IPS-20b (cell line): ENCODE measurements at regions not wholly inside any gene's neighbourhood (a gene's known extent, or its start where the extent isn't known, plus 50 kb on each side); places are given as distances from the start of the nearest gene placed in this dataset.
"Not testable (repeated sequence)": the region's sequence is repeated elsewhere in the genome, so short reads cannot be mapped to it uniquely, and the experiment has no call there.

ENCODE experiments used
- H3K27ac ChIP-seq: one replicate; pipeline ENCODE4 v1.5.1; 2013; ENCODE audit warnings: low read length
- H3K27me3 ChIP-seq: 2 replicates; pipeline ENCODE4 v1.6.1; 2013; ENCODE audit warnings: mild to moderate bottlenecking, low read length, inconsistent platforms; ENCODE audit not compliant: insufficient read depth
- H3K36me3 ChIP-seq: 2 replicates; pipeline ENCODE4 v1.6.1; 2013; ENCODE audit warnings: low read depth, mild to moderate bottlenecking, inconsistent platforms, low read length, moderate library complexity; ENCODE audit not compliant: insufficient read depth
- H3K4me1 ChIP-seq: 2 replicates; pipeline ENCODE4 v1.6.1; 2013; ENCODE audit warnings: mild to moderate bottlenecking, control low read depth, inconsistent platforms, low read length, moderate library complexity; ENCODE audit not compliant: insufficient read depth
- H3K4me3 ChIP-seq: 2 replicates; pipeline ENCODE4 v1.5.1; 2013; ENCODE audit warnings: mild to moderate bottlenecking, low read length, inconsistent platforms
- H3K9ac ChIP-seq: 2 replicates; pipeline ENCODE4 v1.6.1; 2013; ENCODE audit warnings: low read depth, mild to moderate bottlenecking, inconsistent platforms, low read length, moderate library complexity
- H3K9me3 ChIP-seq: 2 replicates; pipeline ENCODE4 v1.6.1; 2013; ENCODE audit warnings: mild to moderate bottlenecking, low read depth, low read length, inconsistent platforms; ENCODE audit not compliant: insufficient read depth

DNA sequence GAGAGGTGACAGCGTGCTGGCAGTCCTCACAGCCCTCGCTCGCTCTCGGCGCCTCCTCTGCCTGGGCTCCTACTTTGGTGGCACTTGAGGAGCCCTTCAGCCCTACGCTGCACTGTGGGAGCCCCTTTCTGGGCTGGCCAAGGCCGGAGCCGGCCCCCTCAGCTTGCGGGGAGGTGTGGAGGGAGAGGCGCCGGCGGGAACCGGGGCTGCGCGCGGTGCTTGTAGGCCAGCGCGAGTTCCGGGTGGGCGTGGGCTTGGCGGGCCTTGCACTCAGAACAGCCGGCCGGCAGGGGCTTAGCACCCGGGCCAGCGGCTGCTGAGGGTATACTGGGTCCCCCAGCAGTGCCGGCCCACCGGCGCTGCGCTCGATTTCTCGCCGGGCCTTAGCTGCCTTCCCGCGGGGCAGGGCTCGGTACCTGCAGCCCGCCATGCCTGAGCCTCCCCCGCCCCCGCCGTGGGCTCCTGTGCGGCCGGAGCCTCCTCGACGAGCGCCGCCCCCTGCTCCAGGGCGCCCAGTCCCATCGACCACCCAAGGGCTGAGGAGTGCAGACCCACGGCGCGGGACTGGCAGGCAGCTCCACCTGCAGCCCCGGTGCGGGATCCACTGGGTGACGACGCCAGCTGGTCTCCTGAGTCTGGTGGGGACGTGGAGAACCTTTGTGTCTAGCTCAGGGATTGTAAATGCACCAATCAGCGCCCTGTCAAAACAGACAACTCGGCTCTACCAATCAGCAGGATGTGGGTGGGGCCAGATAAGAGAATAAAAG, 661.0 kb downstream of the ETNK1 start:
- not testable (repeated sequence) for H3K36me3 ChIP-seq, H3K4me3 ChIP-seq, H3K27ac ChIP-seq, H3K4me1 ChIP-seq, H3K9ac ChIP-seq, H3K27me3 ChIP-seq, H3K9me3 ChIP-seq

GRCh38 chr12:23290627-23291330, 658.7 kb downstream of the SOX5 start:
- Histone ChIP-seq H3K36me3 (no peaks in the 10 kb centered on the region), H3K27ac (no peak overlapping the region), H3K4me3 (no peak overlapping the region), H3K4me1 (no peaks in the 10 kb centered on the region), H3K9me3 (no peaks in the 10 kb centered on the region), H3K27me3 (no peaks in the 10 kb centered on the region), H3K9ac (no peak overlapping the region)

GRCh38 chr12:23303220-23303619, 646.2 kb downstream of the SOX5 start:
- H3K27ac ChIP-seq = no peak overlapping the region
- H3K4me1 ChIP-seq = no peaks in the 10 kb centered on the region
- H3K36me3 ChIP-seq = no peaks in the 10 kb centered on the region
- no peak overlapping the region for H3K9ac ChIP-seq
- H3K27me3 ChIP-seq = no peaks in the 10 kb centered on the region
- no peak overlapping the region for H3K4me3 ChIP-seq
- H3K9me3 ChIP-seq = no peaks in the 10 kb centered on the region

GRCh38 chr12:23303821-23304220, 645.6 kb downstream of the SOX5 start:
- Histone ChIP-seq H3K27me3 (no peaks in the 10 kb centered on the region), H3K27ac (no peak overlapping the region), H3K9me3 (no peaks in the 10 kb centered on the region), H3K4me3 (no peak overlapping the region), H3K4me1 (no peaks in the 10 kb centered on the region), H3K36me3 (no peaks in the 10 kb centered on the region), H3K9ac (no peak overlapping the region)

DNA sequence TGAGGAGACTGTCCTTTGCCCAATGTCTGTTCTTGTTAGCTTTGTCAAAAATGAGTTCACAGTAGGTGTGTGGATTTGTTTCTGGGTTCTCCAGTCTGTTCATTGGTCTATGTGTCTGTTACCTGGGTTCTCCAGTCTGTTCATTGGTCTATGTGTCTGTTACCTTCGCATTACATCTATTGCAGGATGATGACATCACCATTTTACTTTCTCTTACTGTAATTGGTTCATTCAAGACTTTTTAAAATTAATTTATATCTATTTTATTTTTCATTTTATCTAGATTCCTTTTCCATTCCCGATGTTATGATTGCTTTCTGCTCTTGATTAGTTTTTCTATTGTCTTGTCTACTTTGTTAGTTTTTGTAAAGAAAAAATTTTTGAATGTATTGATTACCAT, 615.5 kb downstream of the SOX5 start:
- H3K9me3 ChIP-seq = no peaks in the 10 kb centered on the region
- H3K4me3 ChIP-seq = no peak overlapping the region
- H3K27me3 ChIP-seq = no peaks in the 10 kb centered on the region

GRCh38 chr12:23335593-23335992, 613.9 kb downstream of the SOX5 start:
- no peak overlapping the region for H3K27ac ChIP-seq
- no peak overlapping the region for H3K9ac ChIP-seq
- no peaks in the 10 kb centered on the region for H3K4me1 ChIP-seq
- H3K9me3 ChIP-seq = no peaks in the 10 kb centered on the region
- no peaks in the 10 kb centered on the region for H3K27me3 ChIP-seq
- no peak overlapping the region for H3K4me3 ChIP-seq
- no peaks in the 10 kb centered on the region for H3K36me3 ChIP-seq

More for the DNA sequence above, 615.5 kb downstream of the SOX5 start:
- H3K4me1 ChIP-seq = no peaks in the 10 kb centered on the region
- H3K9ac ChIP-seq = no peak overlapping the region
- no peak overlapping the region for H3K27ac ChIP-seq
- no peaks in the 10 kb centered on the region for H3K36me3 ChIP-seq

GRCh38 chr12:23337213-23337612, 612.3 kb downstream of the SOX5 start:
- no peak overlapping the region for H3K4me3 ChIP-seq
- no peaks in the 10 kb centered on the region for H3K9me3 ChIP-seq
- H3K27me3 ChIP-seq = no peaks in the 10 kb centered on the region
- no peak overlapping the region for H3K9ac ChIP-seq
- no peaks in the 10 kb centered on the region for H3K36me3 ChIP-seq
- H3K4me1 ChIP-seq = no peaks in the 10 kb centered on the region
- H3K27ac ChIP-seq = no peak overlapping the region

GRCh38 chr12:23340351-23340750, 609.1 kb downstream of the SOX5 start:
- no peaks in the 10 kb centered on the region for H3K9me3 ChIP-seq

DNA sequence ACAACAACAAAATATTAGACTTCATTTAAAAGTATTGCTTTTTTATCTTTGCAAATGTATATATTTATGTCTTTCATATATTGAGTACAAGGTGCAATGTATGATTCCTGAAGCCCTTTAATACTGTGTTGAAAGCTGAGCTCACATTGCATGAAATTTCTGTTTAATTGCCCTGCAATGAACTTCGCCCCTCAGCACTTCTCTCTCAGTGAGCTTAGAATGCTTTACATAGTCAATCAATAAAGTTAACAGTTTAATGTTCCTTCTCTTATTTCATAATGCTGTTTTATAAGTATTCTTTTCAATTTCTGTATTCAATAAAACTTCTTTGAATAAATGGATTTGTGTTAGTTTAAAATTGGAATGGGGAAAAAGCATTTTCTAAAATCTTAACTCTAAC, 607.1 kb downstream of the SOX5 start:
- H3K27ac ChIP-seq = no peak overlapping the region
- H3K4me3 ChIP-seq = no peak overlapping the region
- H3K27me3 ChIP-seq = no peaks in the 10 kb centered on the region
- no peaks in the 10 kb centered on the region for H3K4me1 ChIP-seq
- H3K9me3 ChIP-seq = no peaks in the 10 kb centered on the region
- H3K9ac ChIP-seq = no peak overlapping the region
- H3K36me3 ChIP-seq = no peaks in the 10 kb centered on the region

More at GRCh38 chr12:23340351-23340750, 609.1 kb downstream of the SOX5 start:
- Histone ChIP-seq H3K4me3 (no peak overlapping the region), H3K27me3 (no peaks in the 10 kb centered on the region), H3K4me1 (no peaks in the 10 kb centered on the region), H3K9ac (no peak overlapping the region), H3K36me3 (no peaks in the 10 kb centered on the region), H3K27ac (no peak overlapping the region)

DNA sequence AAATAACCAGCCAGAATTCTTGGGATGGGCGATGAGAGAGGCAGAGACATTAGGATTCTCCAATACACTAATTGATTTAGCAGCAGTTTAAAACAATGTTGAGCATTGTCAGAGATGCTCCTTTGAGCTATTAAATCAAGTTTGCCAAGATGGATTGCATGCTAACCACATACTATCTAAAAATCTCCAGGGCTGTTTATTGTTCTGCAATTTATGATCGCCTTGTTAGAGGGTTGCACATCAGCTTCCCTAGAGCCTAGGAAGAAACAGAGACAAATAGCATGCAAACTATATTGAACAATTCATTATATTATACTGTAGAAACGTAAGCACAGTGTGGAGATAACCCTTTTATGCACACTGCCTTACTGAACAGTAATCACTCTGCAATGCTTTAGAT, 599.9 kb downstream of the SOX5 start:
- Histone ChIP-seq H3K27me3 (no peaks in the 10 kb centered on the region), H3K9me3 (no peaks in the 10 kb centered on the region), H3K9ac (no peak overlapping the region), H3K4me3 (no peak overlapping the region), H3K27ac (no peak overlapping the region), H3K36me3 (no peaks in the 10 kb centered on the region), H3K4me1 (no peaks in the 10 kb centered on the region; the same call in 1 of the 2 replicates)

- no peak overlapping the region for H3K9ac ChIP-seq
- H3K9me3 ChIP-seq = no peaks in the 10 kb centered on the region
- H3K36me3 ChIP-seq = no peaks in the 10 kb centered on the region
- H3K27ac ChIP-seq = no peak overlapping the region
- no peak overlapping the region for H3K4me3 ChIP-seq
- H3K27me3 ChIP-seq = no peaks in the 10 kb centered on the region
- no peaks in the 10 kb centered on the region; the same call in 1 of the 2 replicates for H3K4me1 ChIP-seq
These were observed 598.7 kb downstream of the SOX5 start for GRCh38 chr12:23350808-23351207.

GRCh38 chr12:23352670-23353069, 596.8 kb downstream of the SOX5 start:
- H3K9me3 ChIP-seq = no peaks in the 10 kb centered on the region
- H3K4me3 ChIP-seq = no peak overlapping the region
- no peaks in the 10 kb centered on the region for H3K36me3 ChIP-seq
- H3K4me1 ChIP-seq = no peaks in the 10 kb centered on the region; the same call in 1 of the 2 replicates
- H3K9ac ChIP-seq = no peak overlapping the region
- H3K27me3 ChIP-seq = no peaks in the 10 kb centered on the region
- H3K27ac ChIP-seq = no peak overlapping the region
